SU-DHL-6 (cell line): ENCODE measurements at regions not wholly inside any gene's neighbourhood (a gene's known extent, or its start where the extent isn't known, plus 50 kb on each side); places are given as distances from the start of the nearest gene placed in this dataset.

Source experiments
- EZH2phosphoT487 ChIP-seq: fragments of 200-600 bp; sonication (generic), shearing (Covaris generic); conservative IDR thresholded peaks from 2 replicates; pipeline ENCODE4 v1.6.1; 2018; ENCODE audit warnings: mild to moderate bottlenecking, antibody characterized with exemption, low read length, moderate library complexity, mixed read lengths
- TF ChIP-seq, protein P1 (sequence below): fragments of 200-600 bp; sonication (generic); IDR thresholded peaks from one replicate; pipeline ENCODE4 v1.5.1; 2017; ENCODE audit warnings: antibody characterized with exemption, mild to moderate bottlenecking, low read length, moderate library complexity; ENCODE audit not compliant: insufficient read depth, poor library complexity, severe bottlenecking

DNA sequence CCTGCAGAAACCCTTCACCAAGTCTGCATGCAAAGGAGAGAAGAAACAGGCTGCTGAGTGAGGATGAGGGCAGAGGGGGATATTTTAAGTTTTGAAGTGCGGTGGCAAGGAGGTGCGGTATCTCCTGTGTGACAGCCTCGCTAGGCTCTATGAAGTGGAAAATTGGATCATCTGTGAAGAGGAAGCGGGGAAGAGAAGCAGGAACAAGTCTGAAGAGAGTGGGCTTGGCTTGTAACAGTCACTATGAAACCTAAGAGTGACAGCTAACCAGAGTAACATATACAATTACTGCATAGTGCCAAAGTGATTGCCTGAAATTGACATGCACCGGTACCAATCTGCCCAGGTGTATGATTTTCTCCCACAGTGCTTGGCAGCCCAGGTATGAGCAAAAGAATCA is 287.5 kb upstream of the KLF14 start:
- TF ChIP-seq, protein P1, sequence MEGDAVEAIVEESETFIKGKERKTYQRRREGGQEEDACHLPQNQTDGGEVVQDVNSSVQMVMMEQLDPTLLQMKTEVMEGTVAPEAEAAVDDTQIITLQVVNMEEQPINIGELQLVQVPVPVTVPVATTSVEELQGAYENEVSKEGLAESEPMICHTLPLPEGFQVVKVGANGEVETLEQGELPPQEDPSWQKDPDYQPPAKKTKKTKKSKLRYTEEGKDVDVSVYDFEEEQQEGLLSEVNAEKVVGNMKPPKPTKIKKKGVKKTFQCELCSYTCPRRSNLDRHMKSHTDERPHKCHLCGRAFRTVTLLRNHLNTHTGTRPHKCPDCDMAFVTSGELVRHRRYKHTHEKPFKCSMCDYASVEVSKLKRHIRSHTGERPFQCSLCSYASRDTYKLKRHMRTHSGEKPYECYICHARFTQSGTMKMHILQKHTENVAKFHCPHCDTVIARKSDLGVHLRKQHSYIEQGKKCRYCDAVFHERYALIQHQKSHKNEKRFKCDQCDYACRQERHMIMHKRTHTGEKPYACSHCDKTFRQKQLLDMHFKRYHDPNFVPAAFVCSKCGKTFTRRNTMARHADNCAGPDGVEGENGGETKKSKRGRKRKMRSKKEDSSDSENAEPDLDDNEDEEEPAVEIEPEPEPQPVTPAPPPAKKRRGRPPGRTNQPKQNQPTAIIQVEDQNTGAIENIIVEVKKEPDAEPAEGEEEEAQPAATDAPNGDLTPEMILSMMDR: no peak
- TF ChIP-seq EZH2phosphoT487: no peak
